H1 (cell line): ENCODE measurements at regions not wholly inside any gene's neighbourhood (a gene's known extent, or its start where the extent isn't known, plus 50 kb on each side); places are given as distances from the start of the nearest gene placed in this dataset.

Source experiments
- CTCF ChIA-PET: fragments of 300-600 bp; sonication (Branson Sonifier 250); formaldehyde crosslinking; loops from one replicate; lab custom pipeline; 2021; ENCODE audit not compliant: partially characterized antibody; lab: Charles Lee
- POLR2A ChIA-PET: fragments of 300-600 bp; sonication (Branson Sonifier 250); formaldehyde crosslinking; loops from one replicate; lab custom pipeline; 2021; ENCODE audit warnings: inconsistent platforms; ENCODE audit not compliant: partially characterized antibody; lab: Charles Lee
- DNase-seq, 2 experiments: peaks; one replicate each; pipeline versions ENCODE4 v3.0.0 to v3.0.0-alpha.2; 2010 to 2022; ENCODE audit warnings: low spot score in 2 of 2, low read depth in 1 of 2, mixed read lengths in 1 of 2
- FAIRE-seq: peaks from 2 replicates; lab custom pipeline; 2011; peaks lifted over from hg19 to GRCh38; lab: Jason Lieb, UNC
- H2AFZ ChIP-seq: 2 replicates; pipeline ENCODE4 v1.8.1; 2012; ENCODE audit warnings: low read length, inconsistent platforms
- H2AK5ac ChIP-seq: 2 replicates; pipeline ENCODE4 v1.6.1; 2013; ENCODE audit warnings: low read depth, low read length
- H2BK120ac ChIP-seq: replicated peaks from 2 replicates; pipeline ENCODE3; 2013; ENCODE audit warnings: low read depth, low read length, inconsistent platforms
- H2BK12ac ChIP-seq: 2 replicates; pipeline ENCODE4 v1.6.1; 2013; ENCODE audit warnings: low read depth, low read length
- H2BK15ac ChIP-seq: 2 replicates; pipeline ENCODE4 v1.6.1; 2013; ENCODE audit warnings: low read length
- H2BK20ac ChIP-seq: 2 replicates; pipeline ENCODE4 v1.6.1; 2013; ENCODE audit warnings: low read length
- H2BK5ac ChIP-seq: 2 replicates; pipeline ENCODE4 v1.6.1; 2013; ENCODE audit warnings: low read depth, low read length
- H3K14ac ChIP-seq: 2 replicates; pipeline ENCODE4 v1.6.1; 2013; ENCODE audit warnings: inconsistent platforms; ENCODE audit not compliant: insufficient read length
- H3K18ac ChIP-seq: 2 replicates; pipeline ENCODE4 v1.6.1; 2013; ENCODE audit warnings: low read length; ENCODE audit errors: extremely low read depth
- H3K23ac ChIP-seq: 2 replicates; pipeline ENCODE4 v1.6.1; 2013; ENCODE audit warnings: inconsistent platforms; ENCODE audit not compliant: insufficient read length
- H3K23me2 ChIP-seq: 2 replicates; pipeline ENCODE4 v1.6.1; 2013; ENCODE audit warnings: low read depth, low read length
- H3K27ac ChIP-seq: 2 replicates; pipeline ENCODE4 v1.6.1; 2011; ENCODE audit warnings: low read depth, low read length, inconsistent platforms
- H3K27me3 ChIP-seq, 4 experiments: replicated peaks in 1 of 4; 1 replicate in 1 of 4; 2 replicates in 3 of 4; pipeline versions ENCODE4 v1.6.1 to v1.8.1; 2011 to 2013; ENCODE audit warnings: low read length in 3 of 4, mild to moderate bottlenecking in 3 of 4, inconsistent platforms in 2 of 4, mixed read lengths in 2 of 4, moderate library complexity in 1 of 4; ENCODE audit not compliant: control insufficient read depth in 3 of 4, insufficient read depth in 3 of 4; ENCODE audit errors: extremely low read depth in 1 of 4
- H3K36me3 ChIP-seq, 4 experiments: 2 replicates each; pipeline versions ENCODE4 v1.6.1 to v1.8.1; 2011 to 2013; ENCODE audit warnings: mild to moderate bottlenecking in 4 of 4, low read length in 3 of 4, moderate library complexity in 2 of 4, control low read depth in 1 of 4, inconsistent platforms in 1 of 4; ENCODE audit not compliant: insufficient read depth in 4 of 4, control insufficient read depth in 2 of 4
- H3K4ac ChIP-seq: replicated peaks from 2 replicates; pipeline ENCODE3; 2013; ENCODE audit warnings: low read length, low read depth, mixed read lengths, inconsistent platforms; ENCODE audit not compliant: insufficient read length
- H3K4me1 ChIP-seq, 4 experiments: replicated peaks in 1 of 4; 1 replicate in 1 of 4; 2 replicates in 3 of 4; pipeline versions ENCODE4 v1.6.1 to v1.8.1; 2011 to 2013; ENCODE audit warnings: low read length in 3 of 4, inconsistent platforms in 2 of 4, mixed read lengths in 1 of 4; ENCODE audit not compliant: insufficient read depth in 4 of 4, control insufficient read depth in 3 of 4
- H3K4me2 ChIP-seq, 2 experiments: 2 replicates each; pipeline versions ENCODE4 v1.6.1 to v1.8.1; 2011 to 2013; ENCODE audit warnings: low read depth in 2 of 2, low read length in 2 of 2, control low read depth in 1 of 2, inconsistent platforms in 1 of 2, mild to moderate bottlenecking in 1 of 2; ENCODE audit not compliant: insufficient read depth in 1 of 2
- H3K4me3 ChIP-seq, 4 experiments: fragments of 200-600, 300-600 bp in 1 of 4; sonication (generic), shearing (Covaris generic), sonication (Bioruptor Twin) in 1 of 4; 2 replicates each; pipeline versions ENCODE4 v1.5.1 to v1.8.1; 2011 to 2016; ENCODE audit warnings: low read length in 4 of 4, low read depth in 3 of 4, control low read depth in 2 of 4, inconsistent platforms in 2 of 4, mild to moderate bottlenecking in 2 of 4, mixed read lengths in 1 of 4, moderate library complexity in 1 of 4; ENCODE audit not compliant: insufficient read depth in 2 of 4; ENCODE audit errors: extremely low read depth in 1 of 4
- H3K56ac ChIP-seq: replicated peaks from 2 replicates; pipeline ENCODE3; 2013; ENCODE audit warnings: low read depth, mild to moderate bottlenecking, mixed read lengths, low read length, inconsistent platforms; ENCODE audit not compliant: insufficient read length
- H3K79me1 ChIP-seq: 2 replicates; pipeline ENCODE4 v1.6.1; 2013; ENCODE audit warnings: low read depth, low read length, control low read depth
- H3K79me2 ChIP-seq, 2 experiments: 2 replicates each; pipeline versions ENCODE4 v1.6.1 to v1.8.1; 2012 to 2013; ENCODE audit warnings: low read length in 2 of 2, mild to moderate bottlenecking in 2 of 2, inconsistent platforms in 1 of 2; ENCODE audit not compliant: insufficient read depth in 2 of 2, control insufficient read depth in 1 of 2
- H3K9ac ChIP-seq, 4 experiments: replicated peaks in 1 of 4; 1 replicate in 1 of 4; 2 replicates in 3 of 4; pipeline versions ENCODE4 v1.6.1 to v1.8.1; 2011 to 2013; ENCODE audit warnings: low read depth in 3 of 4, low read length in 3 of 4, control low read depth in 2 of 4, mild to moderate bottlenecking in 2 of 4, moderate library complexity in 2 of 4, inconsistent platforms in 1 of 4; ENCODE audit errors: extremely low read depth in 1 of 4
- H3K9me3 ChIP-seq, 2 experiments: 2 replicates each; pipeline versions ENCODE4 v1.6.1 to v1.8.1; 2012 to 2013; ENCODE audit warnings: mild to moderate bottlenecking in 2 of 2, moderate library complexity in 2 of 2, control low read depth in 1 of 2, inconsistent platforms in 1 of 2, low read depth in 1 of 2, low read length in 1 of 2, mixed read lengths in 1 of 2; ENCODE audit not compliant: insufficient read depth in 2 of 2
- H4K20me1 ChIP-seq, 2 experiments: replicated peaks in 1 of 2; 2 replicates each; pipeline versions ENCODE3 to v1.8.1; 2011 to 2013; ENCODE audit warnings: inconsistent platforms in 2 of 2, low read length in 2 of 2, mild to moderate bottlenecking in 1 of 2; ENCODE audit not compliant: insufficient read depth in 2 of 2, control insufficient read depth in 1 of 2
- H4K5ac ChIP-seq: 2 replicates; pipeline ENCODE4 v1.6.1; 2013; ENCODE audit warnings: low read length, low read depth, mixed read lengths, inconsistent platforms; ENCODE audit not compliant: insufficient read length
- H4K8ac ChIP-seq: 2 replicates; pipeline ENCODE4 v1.8.0; 2013; ENCODE audit warnings: mild to moderate bottlenecking, moderate library complexity, low read length, inconsistent platforms; ENCODE audit not compliant: insufficient read depth; ENCODE audit errors: extremely low read depth
- H4K91ac ChIP-seq: replicated peaks from 2 replicates; pipeline ENCODE3; 2013; ENCODE audit warnings: low read length, mixed read lengths, inconsistent platforms; ENCODE audit not compliant: insufficient read length
- FOSL1 ChIP-seq: IDR thresholded peaks from 2 replicates; pipeline ENCODE4 v1.6.1; 2011; ENCODE audit warnings: mild to moderate bottlenecking, low read depth, low read length, moderate library complexity; ENCODE audit not compliant: insufficient read depth
- WGBS, 2 experiments: shearing (Covaris generic) in 1 of 2; methylation state at CpG; one replicate each; pipeline versions ENCODE4 v1.1.6 to v1.1.7; 2013 to 2015; ENCODE audit warnings: low lambda C conversion rate in 2 of 2, mixed read lengths in 2 of 2, inconsistent platforms in 1 of 2, low coverage in 1 of 2, missing lambda C conversion rate in 1 of 2; ENCODE audit not compliant: insufficient replicate concordance in 2 of 2, insufficient coverage in 1 of 2, insufficient read length in 1 of 2; ENCODE audit errors: extremely low coverage in 1 of 2, missing lambda C conversion rate in 1 of 2; 5-methylcytosine and 5-hydroxymethylcytosine counted together

DNA sequence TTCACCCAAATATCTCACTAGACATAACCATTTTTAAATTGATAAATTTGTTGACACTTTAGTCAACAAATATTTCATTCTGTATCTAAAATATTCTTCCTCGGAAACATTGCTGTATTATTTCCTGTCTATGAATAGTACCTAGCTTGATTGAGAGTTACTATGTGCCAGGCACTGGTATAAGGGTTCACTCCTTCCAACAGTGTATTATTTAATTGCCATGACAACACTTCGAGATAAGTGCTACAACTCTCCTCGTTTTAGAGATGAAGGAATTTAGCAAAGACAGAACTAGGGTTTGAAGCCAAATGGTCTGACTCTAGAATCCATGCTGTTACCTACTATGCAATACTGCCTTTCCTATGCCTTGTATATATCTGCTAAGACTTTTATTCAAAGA lies 287.2 kb downstream of the YTHDC2 start:
- H3K79me1 ChIP-seq, result no peaks in the 10 kb centered on the region
- H3K9me3 ChIP-seq, result no peaks in the 10 kb centered on the region
- no peak for FAIRE-seq
- no peak overlapping the region for H3K23ac ChIP-seq
- WGBS, 2 experiments, result 95% methylated on average over 3 of the region's 3 CpGs; no CpG with 5 or more reads in 1 of the 2 experiments
- no peak overlapping the region for H3K56ac ChIP-seq
- no peaks in the 10 kb centered on the region for H3K36me3 ChIP-seq
- H4K91ac ChIP-seq, result no peak overlapping the region
- H4K20me1 ChIP-seq, result no peaks in the 10 kb centered on the region
- CTCF ChIA-PET, result interaction anchor here (0.8 to 2.4 kb wide), 5 partner anchors 10 to 121 kb away, joined by 3 to 9 read pairs (median 3); no protein-coding TSS in a partner anchor
- H2BK15ac ChIP-seq, result no peak overlapping the region
- H3K4me3 ChIP-seq, result no peak overlapping the region
- DNase-seq, result no peak
- H3K4me1 ChIP-seq, result no peaks in the 10 kb centered on the region
- no peak overlapping the region for H3K9ac ChIP-seq
- POLR2A ChIA-PET, result no interaction called here
- no peaks in the 10 kb centered on the region for H3K23me2 ChIP-seq
- H2AK5ac ChIP-seq, result no peak overlapping the region
- H3K27ac ChIP-seq, result no peak overlapping the region
- no peak overlapping the region for H3K4me2 ChIP-seq
- no peak overlapping the region for H3K4ac ChIP-seq
- no peak overlapping the region for H4K5ac ChIP-seq
- H2BK12ac ChIP-seq, result no peak overlapping the region
- H3K18ac ChIP-seq, result no peak overlapping the region
- no peaks in the 10 kb centered on the region for H3K79me2 ChIP-seq
- H2BK120ac ChIP-seq, result no peak overlapping the region
- no peak overlapping the region for H2BK20ac ChIP-seq
- no peak overlapping the region for H4K8ac ChIP-seq
- H3K14ac ChIP-seq, result no peak overlapping the region
- no peak overlapping the region for H2BK5ac ChIP-seq
- H2AFZ ChIP-seq, result no peak overlapping the region
- H3K27me3 ChIP-seq, result no peaks in the 10 kb centered on the region
- TF ChIP-seq FOSL1, result no peak
